IMR-90 (cell line): ENCODE measurements at regions not wholly inside any gene's neighbourhood (a gene's known extent, or its start where the extent isn't known, plus 50 kb on each side); places are given as distances from the start of the nearest gene placed in this dataset.

Experiments used
- ATAC-seq: fragments of 200-7000 bp; cut with Tn5 transposase; 2 replicates; pipeline ENCODE4 v1.9.1; 2020; ENCODE audit warnings: low read depth, mild to moderate bottlenecking, moderate library complexity
- BruUV-seq: library from RNA; stranded (reverse); fragments of 400-500 nt; replicated peaks from 2 replicates; lab custom pipeline; 2021; lab: Mats Ljungman, UMichigan
- CTCF ChIA-PET: fragments of 300-600 bp; formaldehyde crosslinking; extraction: SDS; loops from one replicate; lab custom pipeline; 2021; ENCODE audit warnings: antibody characterized with exemption; lab: Yijun Ruan, JAX
- POLR2A ChIA-PET: fragments of 300-600 bp; sonication (Branson Sonifier 250); formaldehyde crosslinking; loops from one replicate; lab custom pipeline; 2022; ENCODE audit warnings: antibody characterized with exemption; ENCODE audit not compliant: unreplicated experiment; lab: Charles Lee
- DNase-seq: peaks from one replicate; pipeline ENCODE4 v3.0.0; 2013
- H2AFZ ChIP-seq: replicated peaks from 2 replicates; pipeline ENCODE3; 2013; ENCODE audit warnings: low read length, mild to moderate bottlenecking; ENCODE audit not compliant: poor library complexity
- H2AK5ac ChIP-seq: 2 replicates; pipeline ENCODE4 v1.6.1; 2013; ENCODE audit warnings: low read depth, low read length, inconsistent platforms
- H2AK9ac ChIP-seq: replicated peaks from 2 replicates; pipeline ENCODE3; 2013; ENCODE audit warnings: mild to moderate bottlenecking, low read depth, low read length, moderate library complexity; ENCODE audit not compliant: poor library complexity
- H2BK120ac ChIP-seq: 2 replicates; pipeline ENCODE4 v1.6.1; 2013; ENCODE audit warnings: low read depth, low read length, inconsistent platforms
- H2BK15ac ChIP-seq: 3 replicates; pipeline ENCODE4 v1.6.1; 2013; ENCODE audit warnings: low read depth, low read length, inconsistent platforms
- H2BK20ac ChIP-seq: 2 replicates; pipeline ENCODE4 v1.6.1; 2013; ENCODE audit warnings: low read depth, mild to moderate bottlenecking, inconsistent platforms, low read length, moderate library complexity
- H2BK5ac ChIP-seq: 2 replicates; pipeline ENCODE4 v1.6.1; 2013; ENCODE audit warnings: mild to moderate bottlenecking, low read depth, low read length, inconsistent platforms; ENCODE audit not compliant: poor library complexity, severe bottlenecking
- H3K14ac ChIP-seq: replicated peaks from 2 replicates; pipeline ENCODE4 v1.6.1; 2013; ENCODE audit warnings: low read depth, low read length, inconsistent platforms
- H3K18ac ChIP-seq: 2 replicates; pipeline ENCODE4 v1.6.1; 2013; ENCODE audit warnings: low read depth, low read length, control low read depth
- H3K23ac ChIP-seq: 2 replicates; pipeline ENCODE4 v1.6.1; 2013; ENCODE audit warnings: low read depth, low read length, inconsistent platforms
- H3K27ac ChIP-seq: 2 replicates; pipeline ENCODE4 v1.5.1; 2013; ENCODE audit warnings: mild to moderate bottlenecking, control low read depth, low read length; ENCODE audit not compliant: insufficient read depth
- H3K27me3 ChIP-seq: 2 replicates; pipeline ENCODE4 v1.6.1; 2013; ENCODE audit warnings: low read length; ENCODE audit not compliant: control insufficient read depth, insufficient read depth
- H3K36me3 ChIP-seq: 2 replicates; pipeline ENCODE4 v1.6.1; 2013; ENCODE audit warnings: low read length, mixed read lengths; ENCODE audit not compliant: control insufficient read depth, insufficient read depth
- H3K4ac ChIP-seq: 2 replicates; pipeline ENCODE4 v1.6.1; 2013; ENCODE audit warnings: low read depth, low read length, inconsistent platforms
- H3K4me1 ChIP-seq: 2 replicates; pipeline ENCODE4 v1.6.1; 2013; ENCODE audit warnings: low read length, mixed read lengths; ENCODE audit not compliant: control insufficient read depth, insufficient read depth
- H3K4me2 ChIP-seq: 2 replicates; pipeline ENCODE4 v1.6.1; 2013; ENCODE audit warnings: low read depth, mild to moderate bottlenecking, control low read depth, low read length, moderate library complexity
- H3K4me3 ChIP-seq: 2 replicates; pipeline ENCODE4 v1.5.1; 2013; ENCODE audit warnings: low read depth, mild to moderate bottlenecking, control low read depth, low read length, moderate library complexity; ENCODE audit not compliant: insufficient read depth
- H3K56ac ChIP-seq: 2 replicates; pipeline ENCODE4 v1.6.1; 2013; ENCODE audit warnings: low read length, inconsistent platforms; ENCODE audit not compliant: insufficient read depth; ENCODE audit errors: extremely low read depth
- H3K79me1 ChIP-seq, 2 experiments: 2 replicates each; pipeline ENCODE4 v1.6.1; 2013; ENCODE audit warnings: low read length in 2 of 2, inconsistent platforms in 1 of 2, low read depth in 1 of 2
- H3K9ac ChIP-seq: 2 replicates; pipeline ENCODE4 v1.6.1; 2013; ENCODE audit warnings: low read depth, low read length, control low read depth
- H3K9me1 ChIP-seq: 2 replicates; pipeline ENCODE4 v1.6.1; 2013; ENCODE audit warnings: low read length, inconsistent platforms; ENCODE audit not compliant: insufficient read depth
- H3K9me3 ChIP-seq: 2 replicates; pipeline ENCODE4 v1.6.1; 2013; ENCODE audit warnings: low read length; ENCODE audit not compliant: control insufficient read depth, insufficient read depth
- H4K20me1 ChIP-seq: 2 replicates; pipeline ENCODE4 v1.6.1; 2013; ENCODE audit warnings: low read length, inconsistent platforms; ENCODE audit not compliant: insufficient read depth
- H4K5ac ChIP-seq: 2 replicates; pipeline ENCODE4 v1.6.1; 2013; ENCODE audit warnings: mild to moderate bottlenecking, low read depth, low read length, control low read depth
- H4K8ac ChIP-seq, 2 experiments: 2 replicates each; pipeline ENCODE4 v1.6.1; 2013; ENCODE audit warnings: low read depth in 2 of 2, low read length in 2 of 2, control low read depth in 1 of 2, inconsistent platforms in 1 of 2
- H4K91ac ChIP-seq: 2 replicates; pipeline ENCODE4 v1.6.1; 2013; ENCODE audit warnings: low read depth, low read length, inconsistent platforms; ENCODE audit not compliant: insufficient read depth
- MAZ ChIP-seq: IDR thresholded peaks from 2 replicates; pipeline ENCODE4 v1.6.1; 2012; ENCODE audit warnings: low read depth, mild to moderate bottlenecking, low read length, improper control_type of control experiment, moderate library complexity, borderline replicate concordance
- NFE2L2 ChIP-seq: fragments of 150-350 bp; IDR thresholded peaks from 2 replicates; pipeline ENCODE4 v1.6.1; 2016; ENCODE audit warnings: low read depth, mild to moderate bottlenecking, low read length
- RCOR1 ChIP-seq: IDR thresholded peaks from 2 replicates; pipeline ENCODE4 v1.6.1; 2012; ENCODE audit warnings: mild to moderate bottlenecking, low read length, improper control_type of control experiment; ENCODE audit not compliant: insufficient replicate concordance
- RFX5 ChIP-seq: IDR thresholded peaks from 2 replicates; pipeline ENCODE4 v1.8.0; 2012; ENCODE audit warnings: low read depth, mild to moderate bottlenecking, low read length, moderate library complexity
- WGBS, 2 experiments: methylation state at CpG; one replicate each; pipeline versions ENCODE4 v1.1.5 to v1.1.7; 2013; ENCODE audit warnings: missing lambda C conversion rate in 2 of 2; ENCODE audit not compliant: insufficient read length in 1 of 2; ENCODE audit errors: extremely low coverage in 2 of 2; 5-methylcytosine and 5-hydroxymethylcytosine counted together
- dilution Hi-C: fragments of 300-500 bp; cut with HindIII; formaldehyde crosslinking; loops from one replicate; pipeline ENCODE4 v1.14.3; 2018; ENCODE audit warnings: low sequenced_read_pairs; ENCODE audit not compliant: unreplicated experiment
- in situ Hi-C: fragments of 300-500 bp; cut with MboI; formaldehyde crosslinking; loops from 3 replicates; pipeline ENCODE4 v1.14.3; 2019; ENCODE audit warnings: low sequenced_read_pairs, inconsistent platforms, mixed read lengths
- intact Hi-C: fragments of 100-400 bp; cut with micrococcal nuclease; formaldehyde crosslinking; loops from 2 replicates; pipeline ENCODE4 v1.10.0; 2022
- TF ChIP-seq, protein P1 (sequence below): fragments of 150-350 bp; IDR thresholded peaks from 2 replicates; pipeline ENCODE4 v1.6.1; 2016; ENCODE audit warnings: low read depth, mild to moderate bottlenecking, low read length, moderate library complexity, borderline replicate concordance

DNA sequence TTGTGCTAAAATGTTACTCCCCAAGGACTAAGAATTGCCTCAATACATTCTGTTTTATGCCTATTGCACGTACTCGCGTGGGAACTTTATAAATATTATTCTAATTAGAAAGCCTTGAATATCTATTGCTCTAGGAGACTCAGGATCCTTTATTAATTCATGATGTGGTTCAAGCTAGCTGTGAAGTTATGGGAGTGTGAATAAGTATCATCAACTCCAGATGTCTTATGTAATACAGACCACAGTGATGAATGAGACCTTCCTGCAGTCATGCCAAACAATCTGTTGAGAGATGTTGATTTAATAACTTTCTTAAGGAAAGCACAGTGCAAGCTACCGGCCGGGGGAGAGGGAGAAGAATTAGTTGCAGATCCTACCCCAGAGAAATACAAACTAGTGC, 519.2 kb upstream of the ZP4 start:
- Histone ChIP-seq H3K56ac (no peak overlapping the region), H3K27ac (no peak overlapping the region), H3K27me3 (no peaks in the 10 kb centered on the region), H3K79me1 (no peaks in the 10 kb centered on the region), H2BK20ac (no peak overlapping the region), H3K36me3 (no peaks in the 10 kb centered on the region), H3K4me1 (peaks cover 9% of the 10 kb centered on the region), H4K5ac (no peak overlapping the region), H3K4ac (no peak overlapping the region), H2AK9ac (no peak overlapping the region), H2AK5ac (no peak overlapping the region), H4K20me1 (no peaks in the 10 kb centered on the region), H2BK5ac (no peak overlapping the region), H3K14ac (no peak overlapping the region), H3K9ac (no peak overlapping the region), H4K91ac (no peak overlapping the region), H3K9me3 (no peaks in the 10 kb centered on the region), H2AFZ (no peak overlapping the region), H3K23ac (no peak overlapping the region), H3K4me3 (no peak overlapping the region), H2BK15ac (no peak overlapping the region), H2BK120ac (0 out of 2 replicates have a peak overlapping the region, but pooled peaks have one; percentile 43), H4K8ac (no peak overlapping the region), H3K9me1 (no peaks in the 10 kb centered on the region), H3K18ac (no peak overlapping the region), H3K4me2 (peak overlapping the region; percentile 15; the same call in 1 of the 2 replicates)
- intact Hi-C loops (loop anchor here (5.0 to 10.0 kb wide), 2 partner anchors 72 to 555 kb away; no protein-coding TSS in a partner anchor), dilution Hi-C loops (no loop called here), in situ Hi-C loops (no loop called here)
- ChIA-PET POLR2A (no interaction called here), CTCF (no interaction called here)
- no TSS peak for BruUV-seq
- TF ChIP-seq, protein P1, sequence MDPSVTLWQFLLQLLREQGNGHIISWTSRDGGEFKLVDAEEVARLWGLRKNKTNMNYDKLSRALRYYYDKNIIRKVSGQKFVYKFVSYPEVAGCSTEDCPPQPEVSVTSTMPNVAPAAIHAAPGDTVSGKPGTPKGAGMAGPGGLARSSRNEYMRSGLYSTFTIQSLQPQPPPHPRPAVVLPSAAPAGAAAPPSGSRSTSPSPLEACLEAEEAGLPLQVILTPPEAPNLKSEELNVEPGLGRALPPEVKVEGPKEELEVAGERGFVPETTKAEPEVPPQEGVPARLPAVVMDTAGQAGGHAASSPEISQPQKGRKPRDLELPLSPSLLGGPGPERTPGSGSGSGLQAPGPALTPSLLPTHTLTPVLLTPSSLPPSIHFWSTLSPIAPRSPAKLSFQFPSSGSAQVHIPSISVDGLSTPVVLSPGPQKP: no peak
- TF ChIP-seq MAZ (no peak), RCOR1 (no peak), NFE2L2 (no peak), RFX5 (no peak)
- no CpG with 5 or more reads among the region's 5 CpGs for WGBS, 2 experiments
- ATAC-seq: no peak
- peak; percentile 44 for DNase-seq
